NB4 (cell line): ENCODE measurements at regions not wholly inside any gene's neighbourhood (a gene's known extent, or its start where the extent isn't known, plus 50 kb on each side); places are given as distances from the start of the nearest gene placed in this dataset.

Source experiments
- DNase-seq: peaks from one replicate; pipeline ENCODE4 v3.0.0; 2010; ENCODE audit warnings: low read depth
- H3K4me3 ChIP-seq: one replicate; pipeline ENCODE4 v1.5.1; 2011; ENCODE audit warnings: mild to moderate bottlenecking, low read depth, low read length, moderate library complexity
- MYC ChIP-seq: IDR thresholded peaks from 2 replicates; pipeline ENCODE4 v1.6.1; 2011; ENCODE audit warnings: low read depth, low read length
- POLR2A ChIP-seq: IDR thresholded peaks from 2 replicates; pipeline ENCODE4 v1.6.1; 2011; ENCODE audit warnings: mild to moderate bottlenecking; ENCODE audit not compliant: insufficient read length; ENCODE audit errors: extremely low read depth
- TF ChIP-seq, protein P1 (sequence below): IDR thresholded peaks from one replicate; pipeline ENCODE4 v1.5.1; 2012; ENCODE audit warnings: low read depth, low read length
- TF ChIP-seq, protein P2 (sequence below): IDR thresholded peaks from 2 replicates; pipeline ENCODE4 v1.6.1; 2011; ENCODE audit warnings: low read depth, low read length

DNA sequence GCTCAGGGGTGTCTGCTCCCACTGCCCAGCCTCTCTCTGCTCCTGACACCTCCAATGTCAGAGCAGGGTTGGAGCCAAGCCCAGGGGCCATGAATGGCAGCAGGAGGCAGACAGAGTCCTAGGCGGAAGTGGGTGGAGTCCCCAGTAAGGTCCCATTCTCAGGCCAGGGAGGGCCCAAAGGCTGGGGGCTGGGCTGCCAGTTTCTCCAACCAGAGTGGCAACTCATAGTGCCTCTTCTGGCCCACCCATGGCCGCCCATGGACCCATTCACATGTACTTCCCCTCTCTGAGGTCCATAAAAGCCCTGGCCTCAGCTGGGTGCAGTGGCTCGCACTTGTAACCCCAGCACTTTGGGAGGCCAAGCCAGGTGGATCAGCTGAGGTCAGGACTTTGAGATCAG, 261.8 kb upstream of the TNC start:
- DNase-seq = no peak
- TF ChIP-seq POLR2A = no peak
- no peak for TF ChIP-seq MYC
- TF ChIP-seq, protein P1, sequence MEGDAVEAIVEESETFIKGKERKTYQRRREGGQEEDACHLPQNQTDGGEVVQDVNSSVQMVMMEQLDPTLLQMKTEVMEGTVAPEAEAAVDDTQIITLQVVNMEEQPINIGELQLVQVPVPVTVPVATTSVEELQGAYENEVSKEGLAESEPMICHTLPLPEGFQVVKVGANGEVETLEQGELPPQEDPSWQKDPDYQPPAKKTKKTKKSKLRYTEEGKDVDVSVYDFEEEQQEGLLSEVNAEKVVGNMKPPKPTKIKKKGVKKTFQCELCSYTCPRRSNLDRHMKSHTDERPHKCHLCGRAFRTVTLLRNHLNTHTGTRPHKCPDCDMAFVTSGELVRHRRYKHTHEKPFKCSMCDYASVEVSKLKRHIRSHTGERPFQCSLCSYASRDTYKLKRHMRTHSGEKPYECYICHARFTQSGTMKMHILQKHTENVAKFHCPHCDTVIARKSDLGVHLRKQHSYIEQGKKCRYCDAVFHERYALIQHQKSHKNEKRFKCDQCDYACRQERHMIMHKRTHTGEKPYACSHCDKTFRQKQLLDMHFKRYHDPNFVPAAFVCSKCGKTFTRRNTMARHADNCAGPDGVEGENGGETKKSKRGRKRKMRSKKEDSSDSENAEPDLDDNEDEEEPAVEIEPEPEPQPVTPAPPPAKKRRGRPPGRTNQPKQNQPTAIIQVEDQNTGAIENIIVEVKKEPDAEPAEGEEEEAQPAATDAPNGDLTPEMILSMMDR = no peak
- H3K4me3 ChIP-seq = no peak overlapping the region

DNA sequence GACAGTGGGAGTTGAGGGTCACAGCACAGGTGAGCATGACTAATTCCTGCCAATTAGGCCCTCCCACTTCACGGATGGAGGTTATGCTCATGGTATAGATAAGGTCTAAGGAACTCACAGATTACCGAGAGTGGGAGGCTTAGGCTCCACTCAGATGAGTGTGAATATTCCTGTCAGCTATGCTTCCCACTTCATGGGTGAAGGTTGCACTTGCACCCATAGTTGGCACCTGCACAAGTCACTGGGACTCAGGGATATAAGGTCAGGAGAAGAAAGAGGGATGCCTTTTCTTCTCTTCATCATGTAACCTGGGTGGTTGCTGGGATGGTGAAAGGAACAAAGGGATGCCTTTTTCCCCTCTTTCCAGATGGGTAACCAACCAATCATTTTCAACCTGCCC, 264.9 kb upstream of the TNC start:
- H3K4me3 ChIP-seq = no peak overlapping the region
- no peak for DNase-seq
- TF ChIP-seq POLR2A (no peak), MYC (no peak)
- TF ChIP-seq, protein P2, sequence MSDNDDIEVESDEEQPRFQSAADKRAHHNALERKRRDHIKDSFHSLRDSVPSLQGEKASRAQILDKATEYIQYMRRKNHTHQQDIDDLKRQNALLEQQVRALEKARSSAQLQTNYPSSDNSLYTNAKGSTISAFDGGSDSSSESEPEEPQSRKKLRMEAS = no peak
- TF ChIP-seq, protein P1 = no peak

DNA sequence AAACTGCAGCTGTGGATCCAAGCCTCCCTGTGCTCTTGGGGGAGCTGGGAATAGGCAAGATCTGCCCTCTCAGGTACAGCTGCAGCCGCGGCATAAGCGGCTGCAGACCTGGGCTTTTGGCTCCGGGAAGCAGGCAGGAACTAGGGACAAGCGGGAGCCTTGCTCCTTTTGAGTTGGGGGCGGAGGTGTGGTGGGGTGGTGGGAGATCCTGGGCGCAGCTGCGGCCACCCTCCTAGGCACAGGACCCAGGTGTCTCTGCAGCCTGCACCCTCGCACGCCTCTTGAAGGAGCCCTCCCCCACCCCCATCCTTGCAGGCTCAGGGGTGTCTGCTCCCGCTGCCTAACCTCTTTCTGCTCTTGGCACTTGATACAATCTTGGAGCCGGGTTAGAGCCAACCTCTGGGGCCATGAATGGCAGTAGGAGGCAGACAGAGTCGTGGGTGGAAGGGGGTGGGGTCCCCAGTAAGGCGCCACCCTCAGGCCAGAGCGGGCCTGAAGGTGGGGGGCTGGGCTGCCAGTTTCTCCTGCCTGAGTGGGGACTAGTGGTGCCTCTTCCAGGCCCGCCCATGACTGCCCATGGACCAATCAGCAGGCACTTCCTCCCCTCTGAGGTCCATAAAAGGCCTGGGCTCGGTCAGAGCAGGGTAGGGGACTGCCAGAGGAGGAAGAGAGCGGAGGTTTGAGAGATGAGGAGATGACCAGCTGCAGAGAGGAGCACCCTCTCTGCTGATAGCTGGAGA, 267.6 kb upstream of the TNC start:
- TF ChIP-seq, protein P2 = no peak
- TF ChIP-seq POLR2A = no peak
- TF ChIP-seq, protein P1 = no peak
- H3K4me3 ChIP-seq = no peak overlapping the region
- no peak for DNase-seq

DNA sequence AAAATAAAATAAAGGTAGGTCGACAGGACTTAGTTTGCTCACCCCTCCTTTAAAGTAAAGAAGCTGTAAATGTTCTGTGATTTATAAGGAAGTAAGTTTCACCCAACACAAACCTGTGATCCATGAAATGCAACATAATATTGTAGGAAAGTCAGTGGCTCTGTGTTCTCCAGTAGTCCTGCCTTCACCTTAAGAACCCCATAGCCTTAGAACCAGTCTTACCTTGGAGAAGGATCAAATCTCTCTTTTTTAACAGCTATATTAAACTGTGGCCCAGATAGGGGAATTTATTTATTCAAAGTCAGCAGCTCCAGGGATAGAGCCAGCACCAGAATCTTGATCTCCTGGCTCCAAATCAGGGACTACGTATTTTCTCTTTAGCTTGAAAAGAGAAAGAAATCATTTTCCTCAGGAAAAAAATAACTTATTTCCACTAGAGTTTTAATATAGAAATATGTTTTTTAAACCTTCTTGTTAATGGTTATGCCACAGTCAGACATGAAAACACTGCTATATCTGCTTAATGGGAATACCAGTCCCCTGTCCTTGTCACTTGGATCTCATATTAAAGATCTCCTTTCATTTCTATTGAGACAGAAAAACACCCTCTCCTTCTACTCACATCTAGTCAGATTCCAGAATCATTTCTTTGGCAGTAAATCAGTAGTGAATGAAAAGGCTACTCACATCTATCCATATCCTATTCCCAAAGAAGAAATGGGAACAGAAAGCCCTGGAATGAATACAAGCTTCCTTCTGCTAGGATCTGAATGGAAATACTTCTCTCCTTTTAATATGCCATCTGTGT, 269.2 kb upstream of the TNC start:
- TF ChIP-seq, protein P1 = no peak
- TF ChIP-seq, protein P2 = no peak
- no peak for TF ChIP-seq MYC
- TF ChIP-seq POLR2A = no peak
- no peak for DNase-seq
- no peak overlapping the region for H3K4me3 ChIP-seq

DNA sequence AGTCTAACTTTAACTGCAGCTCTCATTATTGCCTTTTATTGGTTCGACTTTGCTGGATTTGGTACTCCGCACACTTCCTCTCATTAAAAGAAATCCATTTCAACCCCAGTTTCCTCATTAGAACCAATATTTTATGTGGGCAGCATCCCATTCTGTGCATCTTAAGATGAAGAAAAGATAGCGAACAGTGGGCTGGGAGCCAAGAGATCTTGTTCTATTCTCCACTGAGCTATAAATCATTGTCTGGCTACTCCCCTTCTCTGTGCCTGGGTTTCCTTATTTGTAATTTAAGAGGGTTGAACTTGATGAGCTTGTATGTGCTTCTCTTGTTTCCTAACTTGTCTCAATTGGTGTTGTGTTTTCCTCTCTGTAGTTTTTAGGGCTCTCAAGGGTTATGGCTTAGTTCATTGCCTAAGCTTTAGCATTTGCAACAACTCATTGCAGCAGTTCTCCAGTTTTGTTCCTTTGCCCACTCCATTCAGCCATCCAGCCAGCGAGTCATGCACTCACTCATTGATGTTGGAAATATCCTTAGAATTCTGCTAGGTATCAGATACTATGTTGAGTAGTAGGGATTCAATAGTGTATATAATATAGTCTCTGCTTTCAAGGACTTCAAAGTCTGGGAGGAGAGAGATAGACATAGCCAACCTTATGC, 273.3 kb upstream of the TNC start:
- no peak for DNase-seq
- H3K4me3 ChIP-seq = no peak overlapping the region
- TF ChIP-seq MYC (no peak), POLR2A (no peak)
- TF ChIP-seq, protein P2 = no peak
- TF ChIP-seq, protein P1 = no peak
